HG02981 (cell line): ENCODE measurements at regions not wholly inside any gene's neighbourhood (a gene's known extent, or its start where the extent isn't known, plus 50 kb on each side); places are given as distances from the start of the nearest gene placed in this dataset.
"Not testable (repeated sequence)": the region's sequence is repeated elsewhere in the genome, so short reads cannot be mapped to it uniquely, and the experiment has no call there.

Source experiments
- ATAC-seq: cut with Tn5 transposase; IDR thresholded peaks from one replicate; pipeline ENCODE4 v1.9.1; 2021; ENCODE audit warnings: mild to moderate bottlenecking, moderate library complexity; ENCODE audit not compliant: unreplicated experiment

DNA sequence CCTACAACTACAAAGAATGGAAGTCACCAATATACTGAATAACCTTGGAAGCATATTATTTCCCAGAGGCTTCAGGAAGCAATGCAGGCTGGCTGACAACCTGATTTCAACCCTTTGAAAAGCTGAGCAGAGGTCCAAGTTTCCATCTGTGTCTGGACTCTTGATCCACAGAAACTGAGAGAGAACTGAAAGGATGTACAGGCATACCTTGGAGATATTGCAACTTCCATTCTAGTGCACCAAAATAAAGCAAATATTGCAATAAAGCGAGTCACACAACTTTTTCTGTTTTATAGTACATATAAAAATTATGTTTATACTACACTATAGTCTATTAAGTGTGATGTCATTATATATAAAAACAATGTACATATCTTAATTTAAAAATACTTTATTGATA lies 85.3 kb downstream of the TYW3 start:
- no peak for ATAC-seq

DNA sequence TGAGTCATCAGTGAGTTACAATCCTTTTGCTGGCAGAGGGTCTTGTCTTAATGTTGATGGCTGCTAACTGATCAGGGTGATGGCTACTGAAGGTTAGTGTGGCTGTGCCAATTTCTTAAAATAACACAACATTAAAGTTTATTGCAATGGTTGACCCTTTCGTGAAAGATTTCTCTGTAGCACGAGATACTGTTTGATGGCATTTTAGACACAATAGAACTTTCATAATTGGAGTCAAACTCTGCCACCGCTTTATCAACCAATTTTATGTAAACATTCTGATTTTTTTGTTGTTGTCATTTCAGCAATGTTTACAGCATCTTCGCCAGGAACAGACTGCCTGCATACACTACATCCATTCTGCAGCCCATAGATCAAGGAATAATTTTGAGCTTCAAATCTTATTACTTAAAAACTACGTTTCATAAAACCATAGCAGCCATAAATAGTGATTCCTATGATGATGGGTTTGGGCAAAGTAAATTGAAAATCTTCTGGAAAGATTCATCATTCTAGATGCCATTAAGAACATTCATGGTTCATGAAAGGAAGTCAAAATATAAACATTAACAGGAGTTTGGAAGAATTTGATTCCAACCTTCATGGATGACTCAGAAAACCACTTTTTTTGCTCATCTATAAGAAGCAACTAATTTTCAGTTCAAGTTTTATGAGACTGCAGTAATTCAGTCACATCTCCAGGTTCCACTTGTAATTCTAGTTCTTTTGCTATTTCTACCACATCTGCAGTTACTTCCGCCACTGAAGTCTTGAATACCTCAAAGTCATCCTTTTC lies 85.9 kb downstream of the TYW3 start:
- no peak for ATAC-seq

DNA sequence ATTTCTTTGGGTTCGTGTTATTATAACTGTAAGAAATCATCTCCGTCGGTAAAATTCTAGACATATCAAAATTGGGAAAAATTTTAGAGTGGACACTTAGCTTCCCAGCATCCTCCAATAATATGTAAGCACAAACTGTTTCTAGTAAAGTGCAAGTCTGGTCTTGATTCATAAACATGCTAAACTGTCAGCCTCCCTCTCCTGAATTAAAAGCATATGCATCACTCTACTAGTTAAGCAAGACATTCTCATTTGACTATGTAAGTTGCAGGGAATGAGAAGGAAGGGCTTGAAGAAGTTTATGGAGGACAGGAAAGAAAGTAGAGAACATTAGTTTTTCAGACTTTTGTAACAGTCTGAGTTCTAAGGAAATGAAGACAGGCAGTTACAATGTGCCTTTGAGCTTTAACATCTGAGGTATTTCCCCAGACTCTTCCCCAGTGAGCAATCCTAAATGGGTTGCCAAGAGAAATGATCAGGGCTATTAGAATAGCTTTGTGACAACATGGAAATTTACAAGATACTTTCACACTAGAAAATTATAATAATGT lies 90.0 kb downstream of the TYW3 start:
- ATAC-seq, result no peak

DNA sequence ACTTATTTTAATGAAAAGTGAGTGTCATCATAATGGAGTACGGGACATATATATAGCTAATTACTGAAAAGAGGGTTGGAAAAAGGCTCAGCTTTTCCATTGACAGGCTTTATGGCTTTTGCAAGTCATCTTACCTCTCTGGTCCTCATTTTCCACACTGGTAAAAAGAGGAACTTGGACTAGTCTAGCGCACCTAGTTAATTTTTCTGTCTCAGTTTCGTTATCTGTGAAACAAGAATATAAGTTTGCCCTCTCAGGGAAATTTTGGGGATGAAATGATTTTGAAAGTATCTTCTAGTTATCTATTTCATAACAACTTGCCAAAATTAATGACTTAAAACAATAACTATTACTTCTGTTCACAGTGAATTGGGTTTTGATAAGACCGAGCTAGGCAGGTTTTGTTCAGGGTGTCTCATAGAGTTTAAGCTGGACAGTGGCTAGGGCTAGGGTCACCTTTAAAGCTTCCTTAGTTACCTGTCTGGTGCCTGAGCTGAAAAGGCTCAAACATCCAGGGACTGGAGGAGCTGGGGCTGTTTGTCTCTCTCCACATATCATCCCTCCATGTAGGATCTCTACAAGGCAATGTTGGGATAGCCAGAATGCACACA lies 91.7 kb downstream of the TYW3 start:
- peak; percentile 77 for ATAC-seq

DNA sequence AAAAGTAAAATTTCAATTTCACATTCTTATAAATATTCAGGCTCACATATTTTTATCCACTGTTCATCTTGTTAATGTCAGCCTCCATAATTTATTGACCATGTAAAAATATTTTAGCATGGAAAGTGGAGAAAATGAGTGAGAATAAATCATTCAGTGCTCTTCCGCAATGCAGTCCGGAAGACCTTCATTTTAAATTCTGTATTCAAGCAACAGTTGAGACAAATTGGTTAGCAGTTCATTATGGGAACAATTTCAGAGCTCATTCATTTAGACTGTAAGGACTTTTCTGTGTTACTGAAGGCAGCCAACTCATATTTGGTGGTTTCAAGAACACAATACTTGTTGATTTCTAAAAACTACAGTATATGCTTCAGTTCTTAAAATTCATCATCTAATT lies 97.8 kb downstream of the TYW3 start:
- ATAC-seq, result no peak

DNA sequence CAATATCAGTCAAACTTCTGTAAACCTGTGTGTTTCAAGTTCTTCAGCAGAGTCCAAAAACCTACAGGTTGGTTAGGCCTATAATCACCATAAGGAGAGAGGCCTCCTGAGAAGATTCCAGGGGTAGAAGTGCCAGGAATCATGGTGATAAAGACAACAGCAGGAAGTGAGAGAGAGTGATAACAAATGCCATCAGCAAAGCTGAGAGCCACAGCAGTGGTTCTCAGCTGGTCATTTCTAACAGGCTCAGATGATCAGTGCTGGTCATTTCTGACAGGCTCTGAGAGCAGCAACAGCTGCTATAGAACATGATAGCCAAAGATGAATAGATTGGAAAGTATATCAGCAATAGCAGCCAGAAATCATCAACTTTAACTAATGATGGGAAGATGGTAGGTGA lies 101.3 kb downstream of the TYW3 start:
- no peak for ATAC-seq

DNA sequence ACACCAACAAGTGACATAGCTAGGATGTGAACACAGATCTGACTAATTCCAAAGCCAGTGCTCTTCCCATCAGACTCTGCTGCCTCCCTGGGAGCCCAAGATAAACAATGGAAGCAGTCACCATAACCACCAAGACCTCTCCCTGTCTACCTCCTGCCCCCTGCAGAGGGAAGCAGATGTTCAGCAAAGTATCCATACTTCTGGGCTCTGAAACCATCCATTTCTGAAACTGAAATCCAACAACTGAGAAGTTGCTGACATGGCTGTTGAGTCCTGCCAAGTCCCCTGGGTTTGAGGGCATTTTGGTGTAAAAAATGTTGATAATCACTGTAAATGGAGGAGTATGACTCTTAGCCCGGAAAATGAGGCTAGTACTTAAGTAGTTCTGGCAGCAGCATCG lies 102.1 kb downstream of the TYW3 start:
- no peak for ATAC-seq

DNA sequence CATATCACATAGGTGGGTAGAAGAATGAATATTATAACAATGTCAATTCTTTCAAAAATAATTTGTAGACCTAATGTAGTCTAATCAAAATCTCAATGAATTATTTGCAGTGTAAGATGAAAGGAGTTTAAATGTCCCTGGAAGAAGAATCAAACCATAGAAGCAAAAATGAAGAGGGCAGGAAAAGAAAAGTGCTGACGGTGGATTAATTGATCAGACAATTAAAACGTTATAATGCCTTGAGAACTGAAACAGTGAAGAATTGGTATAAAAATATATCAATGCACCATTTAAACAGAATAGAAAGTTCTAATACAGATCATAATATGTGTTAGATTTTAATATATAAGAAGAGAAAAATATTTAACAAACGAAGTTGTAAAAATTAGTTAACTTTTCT lies 109.8 kb downstream of the TYW3 start:
- no peak for ATAC-seq

DNA sequence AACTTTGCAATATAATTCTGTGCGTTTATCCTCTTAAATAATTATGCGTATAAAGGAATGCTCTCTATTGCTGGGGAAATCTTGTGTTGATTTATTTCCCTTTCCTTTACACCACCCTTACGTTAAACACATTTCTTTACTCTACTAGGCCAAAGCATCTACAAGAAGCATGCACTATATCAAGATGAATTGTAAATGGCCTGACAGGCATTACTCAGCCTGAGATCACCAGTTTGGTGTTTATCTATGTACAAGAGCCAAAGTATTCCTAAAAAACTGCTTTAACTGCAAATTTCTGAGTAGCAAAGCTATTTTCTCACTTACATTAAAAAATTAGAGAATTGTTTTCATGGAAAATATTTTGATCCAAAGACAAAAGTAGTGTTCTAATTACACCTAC lies 114.8 kb downstream of the TYW3 start:
- ATAC-seq, result no peak

DNA sequence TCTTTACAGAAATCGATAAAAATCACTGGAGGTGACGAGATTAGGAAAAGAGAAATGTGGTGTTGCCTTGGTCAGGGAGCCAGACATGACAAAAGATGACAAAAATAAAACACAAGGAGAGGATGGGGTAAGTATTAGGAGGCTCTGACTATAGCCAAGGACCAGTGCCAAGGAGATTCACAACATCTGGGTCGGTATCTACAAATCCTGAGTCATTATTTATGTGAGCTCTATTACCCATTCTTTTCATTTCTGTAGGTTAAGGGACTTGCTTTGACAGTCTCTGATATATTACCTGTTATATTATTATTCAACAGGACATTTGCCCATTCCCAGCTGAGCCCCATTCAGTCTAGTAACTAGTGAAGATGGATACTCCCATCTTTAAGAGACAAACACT lies 120.8 kb downstream of the TYW3 start:
- no peak for ATAC-seq

DNA sequence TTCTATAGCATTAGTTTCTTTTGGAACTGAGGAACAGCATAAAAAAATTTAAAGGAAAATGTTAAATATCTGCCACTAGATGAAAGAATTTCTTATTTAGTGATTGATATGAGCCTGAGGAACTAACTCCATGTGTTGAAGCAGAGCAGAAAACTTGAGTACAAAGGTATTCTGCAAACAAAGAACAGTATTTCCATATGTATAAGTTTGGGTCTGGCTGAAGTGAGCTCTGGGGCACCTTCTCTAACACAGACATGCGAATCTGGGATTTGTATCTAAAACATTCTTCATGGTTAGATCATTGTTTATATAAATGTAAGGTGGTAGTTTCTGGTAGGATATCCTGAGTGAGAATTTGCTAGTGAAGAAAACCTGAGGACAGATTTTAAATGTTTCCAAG lies 123.2 kb downstream of the TYW3 start:
- no peak for ATAC-seq

DNA sequence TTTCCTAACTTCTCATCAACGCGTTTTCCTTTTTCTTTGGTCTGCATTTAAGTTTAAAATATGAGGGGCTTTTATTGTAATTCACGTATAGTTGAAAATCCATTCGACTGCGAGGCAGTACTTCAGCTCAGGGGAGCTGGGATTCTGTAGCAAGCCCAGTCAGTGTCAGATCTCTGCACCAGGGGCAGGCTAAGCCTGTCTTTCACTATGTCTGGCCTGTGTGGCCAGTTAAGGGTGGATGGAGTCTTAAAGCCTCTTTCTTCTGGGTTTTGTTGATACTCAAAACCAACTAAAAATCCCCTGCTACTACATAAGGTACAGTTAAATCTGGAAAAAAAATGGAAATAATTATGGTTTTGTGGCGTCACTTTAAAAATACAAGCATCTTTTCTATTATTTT lies 124.7 kb downstream of the TYW3 start:
- ATAC-seq, result no peak

DNA sequence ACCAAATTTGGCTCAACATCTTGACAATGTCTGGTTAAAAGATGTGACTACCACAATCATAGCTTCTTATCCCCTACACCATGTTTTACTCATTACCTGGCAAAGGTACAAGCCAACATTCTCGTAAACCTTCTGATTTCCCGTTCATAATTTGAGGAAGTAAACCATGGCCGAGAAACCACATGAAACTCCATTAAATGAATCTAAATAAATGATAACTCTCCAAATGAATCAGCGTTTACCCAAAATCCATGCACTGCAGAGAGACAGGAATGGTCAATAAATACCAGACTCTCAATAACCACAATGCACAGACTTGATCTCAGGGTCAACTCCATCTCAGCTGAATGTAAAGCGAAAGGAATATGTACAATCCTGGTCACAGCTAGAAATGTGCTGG lies 125.2 kb downstream of the TYW3 start:
- ATAC-seq, result peak; percentile 66

DNA sequence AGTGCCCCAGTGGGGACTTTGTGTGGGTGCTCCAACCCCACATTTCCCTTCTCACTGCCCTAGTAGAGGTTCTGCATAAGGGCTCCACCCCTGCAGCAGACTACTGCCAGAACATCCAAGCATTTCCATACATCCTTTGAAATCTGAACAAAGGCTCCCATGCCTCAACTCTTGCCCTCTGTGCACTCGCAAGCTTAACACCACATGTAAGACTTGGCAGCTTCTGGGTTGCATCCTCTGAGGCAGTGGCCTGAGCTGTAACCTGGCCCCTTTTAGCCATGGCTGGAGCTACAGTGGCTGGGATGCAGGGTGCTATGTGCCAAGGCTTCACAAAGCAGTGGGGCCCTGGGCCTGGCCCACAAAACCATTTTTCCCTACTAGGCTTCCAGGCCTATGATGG lies 128.9 kb downstream of the TYW3 start:
- no peak for ATAC-seq

DNA sequence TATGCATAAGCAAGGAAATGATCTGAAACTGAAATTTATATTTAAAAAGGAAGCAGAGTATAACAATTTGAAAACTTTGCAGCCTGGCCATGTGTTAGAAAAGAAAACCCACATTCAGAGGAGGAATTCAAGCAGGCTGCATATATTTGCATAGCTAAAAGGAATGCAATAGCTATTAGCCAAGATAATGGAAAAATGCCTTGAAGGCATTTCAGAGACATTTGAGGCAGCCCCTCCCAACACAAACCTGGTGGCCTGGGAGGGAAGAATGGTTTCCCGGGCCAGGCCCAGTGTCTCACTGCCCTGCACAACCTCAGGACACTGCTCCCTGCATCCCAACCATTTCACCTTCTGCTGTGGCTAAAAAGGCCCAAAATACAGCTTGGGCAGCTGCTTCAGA lies 136.8 kb downstream of the TYW3 start:
- ATAC-seq, result no peak

DNA sequence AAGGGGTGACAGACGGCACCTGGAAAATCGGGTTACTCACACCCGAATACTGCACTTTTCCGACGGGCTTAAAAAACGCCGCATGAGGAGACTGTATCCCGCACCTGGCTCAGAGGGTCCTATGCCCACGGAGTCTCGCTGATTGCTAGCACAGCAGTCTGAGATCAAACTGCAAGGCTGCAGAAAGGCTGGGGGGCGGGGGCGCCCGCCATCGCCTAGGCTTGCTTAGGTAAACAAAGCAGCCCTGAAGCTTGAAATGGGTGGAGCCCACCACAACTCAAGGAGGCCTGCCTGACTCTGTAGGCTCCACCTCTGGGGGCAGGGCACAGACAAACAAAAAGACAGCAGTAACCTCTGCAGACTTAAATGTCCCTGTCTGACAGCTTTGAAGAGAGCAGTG lies 144.4 kb downstream of the TYW3 start:
- ATAC-seq, result not testable (repeated sequence)

DNA sequence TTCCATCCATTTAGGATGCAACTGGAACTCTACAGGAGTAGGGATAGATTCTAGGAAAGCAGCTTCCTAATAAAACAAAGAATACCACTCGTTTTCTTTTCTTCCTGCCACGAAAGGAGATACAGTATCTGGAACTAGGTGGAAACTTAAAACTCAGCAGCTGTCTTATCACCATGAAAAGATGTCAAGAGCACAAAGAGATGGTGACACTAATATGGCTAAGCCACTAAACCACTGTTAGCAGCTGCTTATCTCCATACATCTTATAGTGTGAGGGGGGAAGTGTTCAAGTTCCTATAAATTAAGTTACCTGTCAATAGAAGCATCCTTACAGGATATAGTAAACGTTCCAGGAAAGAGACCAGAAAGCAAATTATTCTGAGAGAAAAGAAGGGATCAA lies 162.5 kb downstream of the TYW3 start:
- no peak for ATAC-seq

DNA sequence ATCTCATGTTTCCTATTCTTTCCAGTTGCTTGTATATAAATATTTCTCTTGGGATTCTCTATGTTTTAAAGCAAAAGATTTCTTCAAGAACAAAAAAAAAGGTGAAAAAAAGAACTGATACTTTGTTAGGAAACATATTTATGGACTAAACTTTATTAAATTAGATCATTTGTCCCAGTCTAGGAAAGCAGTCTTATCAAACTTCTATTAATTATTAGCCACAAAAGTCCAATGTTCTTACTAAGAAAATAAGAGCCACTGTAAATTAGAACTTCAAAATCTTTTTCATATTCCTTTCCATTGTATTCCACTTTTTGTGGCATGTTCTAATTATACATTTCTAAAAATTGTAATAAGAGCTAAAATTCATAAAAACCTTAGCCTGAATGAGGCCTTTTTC lies 175.2 kb downstream of the TYW3 start:
- no peak for ATAC-seq

DNA sequence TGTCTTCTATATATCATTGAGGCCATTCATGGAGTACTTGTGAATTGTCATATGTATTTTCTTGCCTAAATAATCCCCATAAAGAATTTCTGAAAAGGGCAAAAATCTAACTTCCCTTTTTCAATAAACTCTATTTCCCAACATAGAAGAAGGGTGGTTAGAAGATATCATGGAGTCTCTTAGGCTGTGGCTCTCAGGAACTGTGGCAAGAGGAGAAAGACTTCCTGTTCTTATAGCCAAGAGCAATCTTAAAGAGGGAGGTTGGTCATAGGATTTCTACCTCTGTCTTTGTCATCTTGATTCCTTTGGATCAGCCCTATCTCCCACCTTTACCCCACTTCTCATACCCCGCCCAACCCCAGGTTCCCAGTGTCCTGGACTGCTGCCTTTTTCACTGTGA lies 175.8 kb downstream of the TYW3 start:
- ATAC-seq, result no peak

DNA sequence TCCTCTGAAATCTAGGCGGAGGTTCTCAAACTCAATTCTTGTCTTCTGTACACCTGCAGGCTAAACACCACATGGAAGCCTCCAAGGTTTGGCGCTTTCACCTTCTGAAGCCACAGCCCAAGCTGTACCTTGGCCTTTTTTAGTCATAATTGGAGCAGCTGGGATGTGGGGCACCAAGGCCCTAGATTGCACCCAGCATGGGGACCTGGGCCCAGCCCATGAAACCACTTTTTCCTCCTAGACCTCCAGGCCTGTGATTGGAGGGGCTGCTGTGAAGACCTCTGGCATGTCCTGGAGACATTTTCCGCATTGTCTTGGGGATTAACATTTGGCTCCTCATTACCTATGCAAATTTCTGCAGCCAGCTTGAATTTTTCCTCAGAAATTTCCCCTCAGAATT lies 181.0 kb downstream of the TYW3 start:
- ATAC-seq, result no peak

DNA sequence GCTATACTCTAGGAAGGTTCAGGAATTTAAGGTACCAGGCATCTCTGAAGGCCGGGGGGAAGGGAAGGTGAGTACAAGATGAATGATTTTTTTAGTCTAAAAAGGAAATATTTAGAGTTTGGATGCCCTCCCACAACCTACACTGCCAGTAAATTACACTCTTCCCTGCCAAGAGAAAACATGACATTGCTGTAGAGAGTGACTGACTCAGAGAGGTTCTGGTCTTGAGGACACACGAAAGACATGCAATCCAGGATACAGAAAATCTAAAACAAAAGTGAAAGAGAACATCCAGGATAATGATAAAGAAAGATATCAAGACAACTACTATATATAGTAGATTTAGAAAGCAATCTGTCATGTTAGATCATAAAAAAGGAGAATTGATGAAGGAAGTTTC lies 200.5 kb downstream of the TYW3 start:
- ATAC-seq, result no peak

DNA sequence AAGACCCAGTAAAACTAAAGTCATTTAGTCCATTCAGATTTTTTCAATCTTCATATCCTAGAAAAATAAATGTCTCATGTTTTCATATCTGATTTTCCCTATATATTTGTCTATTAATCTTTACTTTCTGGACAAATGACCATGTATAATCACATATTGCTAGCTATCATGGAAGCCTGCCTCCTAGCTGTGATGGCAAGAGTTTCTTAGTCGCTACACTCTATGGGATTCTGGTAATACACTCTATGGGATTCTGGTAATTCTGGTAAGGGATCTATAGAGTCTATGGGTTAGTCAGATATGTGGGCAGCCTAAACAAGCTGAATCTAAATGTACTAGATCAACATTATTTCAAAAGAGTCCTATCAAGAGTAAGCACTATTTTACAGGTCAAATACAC lies 198.7 kb upstream of the LHX8 start:
- no peak for ATAC-seq

DNA sequence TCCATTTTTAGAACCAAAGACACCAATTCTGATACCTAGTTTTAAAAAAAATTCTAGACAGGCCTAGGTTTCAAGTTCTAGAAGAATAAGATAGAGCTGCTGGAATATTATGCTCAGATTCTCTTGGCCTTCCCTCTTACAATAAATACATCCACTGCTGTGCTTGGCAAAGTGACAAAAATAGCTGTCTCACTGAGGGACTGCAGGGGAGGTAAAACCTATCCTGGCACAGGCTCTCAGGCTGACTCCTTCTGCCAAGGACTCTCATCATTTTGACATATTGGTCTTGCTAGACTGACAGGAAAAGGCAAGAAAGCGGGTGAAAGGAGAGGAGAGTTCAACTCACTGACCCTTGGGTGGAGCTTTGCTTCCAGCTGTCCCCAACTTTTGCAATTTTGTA lies 197.0 kb upstream of the LHX8 start:
- ATAC-seq, result no peak
